Activated CD4-positive, alpha-beta memory T cell treated with anti-CD3 and anti-CD28 coated beads for 36 hours (primary cell): ENCODE measurements at regions not wholly inside any gene's neighbourhood (a gene's known extent, or its start where the extent isn't known, plus 50 kb on each side); places are given as distances from the start of the nearest gene placed in this dataset.

Experiments used
- CTCF ChIA-PET: fragments of 350-600 bp; sonication (Branson Sonifier 250); formaldehyde crosslinking; loops from one replicate; lab custom pipeline; 2021; ENCODE audit warnings: antibody characterized with exemption, inconsistent platforms; lab: Charles Lee
- POLR2A ChIA-PET: fragments of 350-600 bp; sonication (Branson Sonifier 250); formaldehyde crosslinking; loops from one replicate; lab custom pipeline; 2021; ENCODE audit warnings: antibody characterized with exemption; lab: Charles Lee
- DNase-seq: peaks from one replicate; pipeline ENCODE4 v3.0.0-alpha.2; 2020
- H3K27ac Mint-ChIP-seq: one replicate; pipeline ENCODE4 v1.8.0; 2021; ENCODE audit warnings: mixed read lengths
- H3K27me3 Mint-ChIP-seq: one replicate; pipeline ENCODE4 v1.8.0; 2021; ENCODE audit warnings: mixed read lengths
- H3K36me3 Mint-ChIP-seq: one replicate; pipeline ENCODE4 v1.8.0; 2021; ENCODE audit warnings: mixed read lengths
- H3K4me1 Mint-ChIP-seq: one replicate; pipeline ENCODE4 v1.8.0; 2021; ENCODE audit warnings: low read depth, mixed read lengths
- H3K4me3 Mint-ChIP-seq: one replicate; pipeline ENCODE4 v1.8.0; 2021; ENCODE audit warnings: mild to moderate bottlenecking, mixed read lengths
- H3K9me3 Mint-ChIP-seq: one replicate; pipeline ENCODE4 v1.8.0; 2021; ENCODE audit warnings: mixed read lengths
- intact Hi-C: fragments of 100-400 bp; cut with micrococcal nuclease; formaldehyde crosslinking; loops from one replicate; pipeline ENCODE4 v1.15.1; 2023

DNA sequence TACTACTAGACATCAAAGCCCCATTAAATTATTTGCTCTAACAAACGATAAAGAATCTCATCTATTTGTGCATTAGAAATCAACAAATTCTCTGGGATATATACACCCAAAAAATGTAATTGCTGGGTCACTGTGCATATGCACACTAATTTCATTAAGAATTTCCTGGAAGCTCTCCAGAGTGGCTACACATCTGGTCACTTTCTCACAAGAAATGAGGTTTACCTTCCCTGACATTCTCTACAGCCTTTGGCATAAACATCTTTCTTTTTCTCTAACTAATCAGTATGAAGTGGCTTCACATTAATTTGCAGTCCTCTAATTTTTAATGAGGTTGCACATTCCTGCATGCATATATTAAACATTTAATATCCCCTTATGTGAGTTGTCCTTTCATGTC is 150.8 kb upstream of the ANO5 start:
- CTCF ChIA-PET = no interaction called here
- no peak overlapping the region for H3K27ac Mint-ChIP-seq
- no peaks in the 10 kb centered on the region for H3K36me3 Mint-ChIP-seq
- H3K4me1 Mint-ChIP-seq = no peaks in the 10 kb centered on the region
- intact Hi-C loops = no loop called here
- no peaks in the 10 kb centered on the region for H3K27me3 Mint-ChIP-seq
- POLR2A ChIA-PET = no interaction called here
- H3K4me3 Mint-ChIP-seq = no peak overlapping the region
- H3K9me3 Mint-ChIP-seq = peaks cover 6% of the 10 kb centered on the region
- DNase-seq = no peak

DNA sequence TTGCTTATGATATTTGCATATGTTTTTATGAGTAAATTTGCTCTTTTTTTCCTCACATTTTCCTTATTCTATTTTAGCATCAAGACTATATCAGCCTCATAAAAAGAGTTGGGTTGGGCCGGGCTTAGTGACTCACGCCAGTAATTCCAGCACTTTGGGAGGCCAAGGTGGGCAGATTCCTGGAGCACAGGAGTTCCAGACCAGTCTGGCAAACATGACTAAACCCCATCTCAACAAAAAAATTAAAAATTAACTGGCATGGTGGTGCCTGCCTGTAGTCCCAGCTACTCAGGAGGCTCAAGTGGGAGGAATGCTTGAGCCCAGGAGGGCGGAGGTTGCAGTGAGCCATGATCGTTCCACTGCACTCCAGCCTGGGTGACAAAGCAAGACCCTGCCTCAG is 148.8 kb upstream of the ANO5 start:
- POLR2A ChIA-PET = no interaction called here
- no peak for DNase-seq
- H3K4me3 Mint-ChIP-seq = no peak overlapping the region
- H3K27ac Mint-ChIP-seq = no peak overlapping the region
- no peaks in the 10 kb centered on the region for H3K27me3 Mint-ChIP-seq
- H3K36me3 Mint-ChIP-seq = no peaks in the 10 kb centered on the region
- CTCF ChIA-PET = no interaction called here
- H3K9me3 Mint-ChIP-seq = peaks cover 8% of the 10 kb centered on the region
- no peaks in the 10 kb centered on the region for H3K4me1 Mint-ChIP-seq
- intact Hi-C loops = no loop called here

DNA sequence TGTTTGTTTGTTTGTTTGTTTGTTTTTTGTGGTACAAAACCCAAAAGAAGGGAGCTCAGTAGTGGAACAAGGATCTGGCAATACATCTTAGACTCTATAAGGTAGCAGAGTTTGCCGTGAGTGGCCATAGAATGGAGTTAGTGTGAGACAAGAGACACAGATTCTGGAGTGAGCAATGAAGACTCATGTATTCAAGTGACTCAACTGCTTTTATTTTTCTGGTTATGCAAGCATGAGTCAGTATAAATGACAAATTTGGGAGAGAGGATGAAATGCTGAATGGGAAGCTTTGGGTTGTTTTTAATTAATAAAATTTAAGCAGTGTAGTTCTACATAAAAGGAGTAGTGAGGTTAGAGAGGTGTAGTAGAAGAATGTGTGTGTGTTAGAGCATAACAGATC is 143.6 kb upstream of the ANO5 start:
- no peak overlapping the region for H3K4me3 Mint-ChIP-seq
- DNase-seq = no peak
- POLR2A ChIA-PET = no interaction called here
- no peak overlapping the region for H3K27ac Mint-ChIP-seq
- intact Hi-C loops = no loop called here
- no peaks in the 10 kb centered on the region for H3K36me3 Mint-ChIP-seq
- H3K27me3 Mint-ChIP-seq = no peaks in the 10 kb centered on the region
- H3K4me1 Mint-ChIP-seq = no peaks in the 10 kb centered on the region
- CTCF ChIA-PET = no interaction called here
- peaks cover 29% of the 10 kb centered on the region for H3K9me3 Mint-ChIP-seq

DNA sequence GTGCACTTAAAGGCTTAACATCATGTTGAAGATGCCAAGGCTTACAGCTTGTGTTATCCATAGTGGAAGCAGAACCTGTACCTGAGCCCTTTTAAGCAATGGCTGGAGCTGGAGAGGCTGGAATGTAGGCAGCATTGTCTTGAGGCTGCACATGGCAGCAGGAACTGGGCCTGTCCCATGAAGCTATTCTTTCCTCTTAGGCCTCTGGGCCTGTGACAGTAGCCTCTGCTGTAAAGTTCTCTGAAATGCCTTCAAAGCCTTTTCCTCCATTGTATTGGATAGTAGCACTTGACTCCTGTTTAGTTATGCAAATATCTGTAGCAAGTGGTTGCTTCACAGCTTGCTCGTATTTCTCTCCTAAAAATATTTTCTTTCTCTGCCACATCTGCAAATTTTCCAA is 127.4 kb upstream of the ANO5 start:
- H3K27ac Mint-ChIP-seq = no peak overlapping the region
- no peaks in the 10 kb centered on the region for H3K36me3 Mint-ChIP-seq
- intact Hi-C loops = no loop called here
- CTCF ChIA-PET = no interaction called here
- no peak overlapping the region for H3K4me3 Mint-ChIP-seq
- H3K9me3 Mint-ChIP-seq = peaks cover 18% of the 10 kb centered on the region
- no peak for DNase-seq
- POLR2A ChIA-PET = no interaction called here
- no peaks in the 10 kb centered on the region for H3K27me3 Mint-ChIP-seq
- H3K4me1 Mint-ChIP-seq = no peaks in the 10 kb centered on the region

DNA sequence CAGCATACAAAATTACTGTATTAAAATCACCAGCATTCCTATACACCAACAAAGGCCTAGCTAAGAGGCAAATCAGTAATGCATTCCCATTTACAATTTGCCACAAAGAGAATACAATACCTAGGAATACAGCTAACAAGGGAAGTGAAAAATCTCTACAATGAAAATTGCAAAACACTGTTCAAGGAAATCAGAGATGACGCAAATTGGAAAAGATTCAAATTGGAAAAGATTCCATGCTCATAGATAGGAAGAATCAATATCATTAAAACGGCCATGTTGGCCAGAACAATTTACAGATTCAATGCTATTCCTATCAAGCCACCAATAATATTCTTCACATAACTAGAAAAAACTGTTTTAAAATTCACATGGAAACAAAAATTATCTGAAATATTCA is 123.0 kb upstream of the ANO5 start:
- Mint-ChIP-seq H3K27ac (no peak overlapping the region), H3K36me3 (no peaks in the 10 kb centered on the region), H3K27me3 (no peaks in the 10 kb centered on the region), H3K4me3 (no peak overlapping the region), H3K9me3 (peaks cover 22% of the 10 kb centered on the region), H3K4me1 (no peaks in the 10 kb centered on the region)
- intact Hi-C loops = no loop called here
- no peak for DNase-seq
- POLR2A ChIA-PET = no interaction called here
- CTCF ChIA-PET = no interaction called here

- Mint-ChIP-seq H3K27me3 (no peaks in the 10 kb centered on the region), H3K4me1 (no peaks in the 10 kb centered on the region), H3K9me3 (peaks cover 14% of the 10 kb centered on the region), H3K4me3 (no peak overlapping the region), H3K27ac (no peak overlapping the region), H3K36me3 (no peaks in the 10 kb centered on the region)
- DNase-seq = no peak
- ChIA-PET POLR2A (no interaction called here), CTCF (no interaction called here)
- intact Hi-C loops = no loop called here
Measured at GRCh38 chr11:22076271-22076930, 116.5 kb upstream of the ANO5 start.

DNA sequence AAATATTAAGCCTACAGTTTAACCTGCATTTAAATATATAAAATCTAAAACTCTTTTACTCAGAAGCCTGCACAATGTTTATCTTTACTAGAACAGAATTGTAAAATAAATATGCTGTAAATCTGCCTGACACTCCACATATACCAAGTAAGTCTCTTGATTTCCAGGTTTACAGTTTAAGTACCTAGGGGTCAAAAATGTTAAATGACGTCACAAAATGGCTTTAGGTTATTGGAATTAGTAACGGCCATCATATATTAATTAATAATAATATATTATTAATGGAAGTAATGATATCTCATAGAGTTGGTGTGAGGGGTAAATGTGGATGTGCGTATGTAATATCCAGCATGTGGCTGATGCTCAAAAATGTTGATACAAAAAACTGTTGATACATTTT is 114.8 kb upstream of the ANO5 start:
- no peaks in the 10 kb centered on the region for H3K4me1 Mint-ChIP-seq
- H3K27me3 Mint-ChIP-seq = no peaks in the 10 kb centered on the region
- no peaks in the 10 kb centered on the region for H3K36me3 Mint-ChIP-seq
- intact Hi-C loops = no loop called here
- no peak for DNase-seq
- H3K27ac Mint-ChIP-seq = no peak overlapping the region
- CTCF ChIA-PET = no interaction called here
- peaks cover 13% of the 10 kb centered on the region for H3K9me3 Mint-ChIP-seq
- POLR2A ChIA-PET = no interaction called here
- H3K4me3 Mint-ChIP-seq = no peak overlapping the region

DNA sequence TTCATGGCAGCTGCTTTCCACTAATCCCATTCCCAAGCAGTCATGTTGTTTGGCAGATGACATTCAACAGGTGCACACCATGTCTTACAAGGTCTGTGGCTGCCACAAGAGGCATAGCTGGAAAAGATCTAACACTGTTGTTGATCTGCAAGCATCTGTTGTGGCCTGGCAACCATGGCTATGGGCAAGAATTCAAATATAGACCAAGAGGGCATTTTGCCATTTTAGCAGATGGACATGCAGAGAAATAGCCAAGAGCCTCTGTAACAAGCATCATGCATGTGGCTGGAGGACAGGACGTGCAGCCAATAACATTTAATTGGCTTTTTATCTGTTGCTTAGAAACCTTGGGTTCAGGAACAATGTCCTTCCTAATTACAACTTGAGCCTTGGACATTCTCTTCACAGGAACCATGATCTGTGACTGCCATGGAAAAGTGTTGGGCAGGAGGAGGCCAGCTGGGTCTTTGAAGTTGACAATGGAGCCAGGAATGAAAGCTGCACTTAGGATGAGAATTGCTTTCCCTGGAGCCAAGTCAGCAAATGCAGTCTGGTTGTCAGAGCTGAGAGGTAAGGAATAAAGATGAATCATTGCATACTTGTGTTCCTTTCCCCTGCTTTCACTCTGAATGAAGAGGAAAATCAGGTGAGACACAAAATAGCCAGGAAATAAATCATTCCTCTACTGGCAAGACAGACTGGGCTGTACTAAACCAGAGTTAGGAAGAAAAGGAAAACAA is 113.6 kb upstream of the ANO5 start:
- intact Hi-C loops = no loop called here

GRCh38 chr11:22082178-22082577 is 110.7 kb upstream of the ANO5 start:
- intact Hi-C loops = no loop called here
- POLR2A ChIA-PET = no interaction called here
- Mint-ChIP-seq H3K4me1 (no peaks in the 10 kb centered on the region), H3K9me3 (peaks cover 11% of the 10 kb centered on the region), H3K36me3 (no peaks in the 10 kb centered on the region), H3K4me3 (no peak overlapping the region), H3K27ac (no peak overlapping the region), H3K27me3 (no peaks in the 10 kb centered on the region)
- CTCF ChIA-PET = no interaction called here
- no peak for DNase-seq

More for the DNA sequence above, 113.6 kb upstream of the ANO5 start:
- H3K4me1 Mint-ChIP-seq = no peaks in the 10 kb centered on the region
- ChIA-PET CTCF (no interaction called here), POLR2A (no interaction called here)
- no peak overlapping the region for H3K27ac Mint-ChIP-seq
- no peaks in the 10 kb centered on the region for H3K27me3 Mint-ChIP-seq
- H3K9me3 Mint-ChIP-seq = peaks cover 13% of the 10 kb centered on the region
- H3K4me3 Mint-ChIP-seq = no peak overlapping the region
- DNase-seq = no peak
- no peaks in the 10 kb centered on the region for H3K36me3 Mint-ChIP-seq

GRCh38 chr11:22082788-22083187 is 110.1 kb upstream of the ANO5 start:
- H3K9me3 Mint-ChIP-seq = peaks cover 9% of the 10 kb centered on the region
- ChIA-PET CTCF (no interaction called here), POLR2A (no interaction called here)
- no peaks in the 10 kb centered on the region for H3K36me3 Mint-ChIP-seq
- H3K27ac Mint-ChIP-seq = no peak overlapping the region
- DNase-seq = no peak
- H3K4me1 Mint-ChIP-seq = no peaks in the 10 kb centered on the region
- H3K27me3 Mint-ChIP-seq = no peaks in the 10 kb centered on the region
- intact Hi-C loops = no loop called here
- no peak overlapping the region for H3K4me3 Mint-ChIP-seq

DNA sequence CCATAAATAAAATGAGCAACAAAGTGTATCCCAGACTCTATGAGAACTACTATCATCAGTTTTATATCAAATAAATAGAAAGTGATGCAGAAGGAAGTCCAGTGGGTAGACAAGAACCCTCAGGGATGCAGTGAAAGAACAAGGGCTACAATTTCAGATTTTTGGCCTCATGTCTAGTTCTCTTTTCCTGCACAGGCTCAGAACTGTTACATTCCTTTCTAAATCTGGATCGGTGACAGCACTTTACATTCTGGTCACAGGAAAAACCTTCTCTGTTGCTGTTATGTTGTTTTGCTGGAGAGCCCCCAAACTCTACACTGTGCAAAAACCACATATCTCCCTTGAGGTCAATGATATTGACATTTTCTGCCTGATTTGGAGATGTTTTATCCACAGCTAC is 108.8 kb upstream of the ANO5 start:
- Mint-ChIP-seq H3K4me3 (no peak overlapping the region), H3K9me3 (peaks cover 9% of the 10 kb centered on the region), H3K27me3 (no peaks in the 10 kb centered on the region), H3K4me1 (no peaks in the 10 kb centered on the region), H3K27ac (no peak overlapping the region), H3K36me3 (no peaks in the 10 kb centered on the region)
- POLR2A ChIA-PET = no interaction called here
- intact Hi-C loops = no loop called here
- DNase-seq = no peak
- CTCF ChIA-PET = no interaction called here

GRCh38 chr11:22084564-22084963 is 108.3 kb upstream of the ANO5 start:
- H3K27me3 Mint-ChIP-seq = no peaks in the 10 kb centered on the region

DNA sequence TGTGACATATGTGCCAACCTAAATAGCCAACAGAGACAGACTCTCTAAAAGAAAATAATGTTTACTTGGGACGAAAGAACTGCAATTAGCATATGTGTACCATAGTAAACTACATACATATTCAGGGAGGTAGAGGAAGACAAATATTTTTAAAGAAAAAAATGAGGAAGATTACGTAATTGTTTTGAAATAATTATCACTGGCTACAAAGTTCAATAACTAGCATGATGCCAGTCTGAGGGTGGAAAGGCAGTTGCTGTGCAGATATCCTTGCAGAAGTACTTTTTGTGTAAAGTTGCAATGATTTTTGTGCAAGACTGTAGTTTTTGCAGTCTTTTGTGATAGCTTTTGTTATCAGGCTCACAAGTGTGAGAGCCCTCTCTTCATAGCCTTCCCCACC is 103.3 kb upstream of the ANO5 start:
- Mint-ChIP-seq H3K9me3 (peaks cover 6% of the 10 kb centered on the region), H3K27ac (no peak overlapping the region), H3K4me3 (no peak overlapping the region), H3K36me3 (no peaks in the 10 kb centered on the region), H3K27me3 (no peaks in the 10 kb centered on the region), H3K4me1 (no peaks in the 10 kb centered on the region)
- ChIA-PET CTCF (no interaction called here), POLR2A (no interaction called here)
- intact Hi-C loops = no loop called here
- no peak for DNase-seq

More at GRCh38 chr11:22084564-22084963, 108.3 kb upstream of the ANO5 start:
- POLR2A ChIA-PET = no interaction called here
- no peaks in the 10 kb centered on the region for H3K36me3 Mint-ChIP-seq
- no peak overlapping the region for H3K4me3 Mint-ChIP-seq
- no peaks in the 10 kb centered on the region for H3K4me1 Mint-ChIP-seq
- peaks cover 9% of the 10 kb centered on the region for H3K9me3 Mint-ChIP-seq
- intact Hi-C loops = no loop called here
- CTCF ChIA-PET = no interaction called here
- DNase-seq = no peak
- H3K27ac Mint-ChIP-seq = no peak overlapping the region
